Heart left ventricle (tissue), 16 donors: ENCODE measurements at regions not wholly inside any gene's neighbourhood (a gene's known extent, or its start where the extent isn't known, plus 50 kb on each side); places are given as distances from the start of the nearest gene placed in this dataset.

Experiments used
- ATAC-seq, 4 donors: fragments of 200-7000 bp; cut with Tn5 transposase; one replicate each; pipeline ENCODE4 v1.9.1; 2020 to 2022; ENCODE audit warnings: moderate library complexity in 4 of 4, mild to moderate bottlenecking in 3 of 4, moderate number of reproducible peaks in 1 of 4
- DNase-seq, 5 donors: peaks; one replicate each; pipeline ENCODE4 v3.0.0-alpha.2; 2020
- H3K27ac ChIP-seq, 12 donors: fragments of 200-600 bp; sonication (generic) in 4 of 12; one replicate each; pipeline versions ENCODE4 v1.5.0 to v1.8.0; 2016 to 2022; ENCODE audit warnings: mild to moderate bottlenecking in 2 of 12
- H3K27me3 ChIP-seq, 9 donors: fragments of 200-600 bp; sonication (generic) in 2 of 9; one replicate each; pipeline versions ENCODE4 v1.5.1 to v1.8.0; 2016 to 2022; ENCODE audit warnings: mild to moderate bottlenecking in 3 of 9
- H3K36me3 ChIP-seq, 9 donors: fragments of 200-600 bp; sonication (generic) in 2 of 9; one replicate each; pipeline versions ENCODE4 v1.5.0 to v1.8.0; 2018 to 2022; ENCODE audit warnings: mild to moderate bottlenecking in 2 of 9
- H3K4me1 ChIP-seq, 12 donors: fragments of 200-600 bp; sonication (generic) in 4 of 12; one replicate each; pipeline versions ENCODE4 v1.5.0 to v1.8.0; 2016 to 2022; ENCODE audit warnings: mild to moderate bottlenecking in 3 of 12
- H3K4me3 ChIP-seq, 12 donors: fragments of 200-600 bp; sonication (generic) in 4 of 12; one replicate each; pipeline versions ENCODE4 v1.5.0 to v1.8.0; 2017 to 2022; ENCODE audit warnings: mild to moderate bottlenecking in 9 of 12, moderate library complexity in 4 of 12
- H3K9me3 ChIP-seq, 12 donors: fragments of 200-600 bp; sonication (generic) in 4 of 12; one replicate each; pipeline versions ENCODE4 v1.5.0 to v1.8.0; 2016 to 2022; ENCODE audit warnings: mild to moderate bottlenecking in 1 of 12
- CTCF ChIP-seq, 12 donors: fragments of 200-600 bp; sonication (generic) in 4 of 12; IDR thresholded peaks; one replicate each; pipeline versions ENCODE4 v1.5.0 to v1.8.0; 2018 to 2022; ENCODE audit warnings: antibody characterized with exemption in 12 of 12, mild to moderate bottlenecking in 5 of 12
- POLR2A ChIP-seq, 2 donors: fragments of 450-650 bp; IDR thresholded peaks; one replicate each; pipeline ENCODE4 v1.6.1; 2017; ENCODE audit warnings: antibody characterized with exemption in 2 of 2, mild to moderate bottlenecking in 2 of 2, moderate library complexity in 2 of 2
- WGBS, 4 donors: extraction: QIAGEN DNeasy Blood & Tissue Kit in 2 of 4; methylation state at CpG; one replicate each; pipeline versions ENCODE4 v1.1.5 to v1.1.7; 2013 to 2018; 5-methylcytosine and 5-hydroxymethylcytosine counted together
- intact Hi-C, 10 donors: fragments of 100-400 bp; cut with DNase I; formaldehyde crosslinking; loops; one replicate each; pipeline versions ENCODE4 v1.11.1 to v1.14.2; 2022
- donor health status: ischemic (EF 13 %, LVEDD 7.1; RV severe dilation, severe dysfunction).
- donor health status: healthy with polysubstance abuse.
- donor health status: DM: no; HTN: yes; CAD: no.
- donor health status: DM: no; HTN: no; CAD: no.
- donor health status: ischemic (EF 25% LVEDD 6.9; RV normal size, moderate dysfunction).
- donor health status: ischemic (EF 25% LVEDD 5.7; RV mildly dilated, moderate dysfunction).
- donor health status: healthy.
- donor health status: DM: yes; HTN: yes; CAD: no.
- donor health status: ischemic (EF 35%, LVEDD 5.7; RV mildly dilated, moderate dysfunction).
- donor health status: nonischemic (EF 11% LVEDD 7.7; RV severe dilation, severe dysfunction).
- donor health status: DM: yes; HTN: yes; CAD: no.
- donor health status: PGD.
- donor health status: ischemic (EF 29% LVEDD 5.4; RV normal size, mild dysfunction).
- donor health status: nonischemic (EF 23%, LVEDD 6.1; RV moderate dilation, normal function).

- TF ChIP-seq CTCF (IDR thresholded peaks at IDR 0.05) (no peak), POLR2A (IDR thresholded peaks at IDR 0.05) (no peak)
- Histone ChIP-seq H3K4me1 (no peaks in the 10 kb centered on the region), H3K27ac (no peak overlapping the region), H3K4me3 (no peak overlapping the region), H3K27me3 (no peaks in the 10 kb centered on the region), H3K36me3 (no peaks in the 10 kb centered on the region), H3K9me3 (peaks cover 0 to 17% (median 0%) of the 10 kb centered on the region in 12 donors)
- no peak for DNase-seq
- ATAC-seq: no peak
- intact Hi-C loops: no loop called here
These were observed 265.4 kb downstream of the DTWD2 start for GRCh38 chr5:118723021-118723338.

- no peak for ATAC-seq
- intact Hi-C loops: no loop called here
- Histone ChIP-seq H3K36me3 (no peaks in the 10 kb centered on the region), H3K27ac (no peak overlapping the region), H3K9me3 (peaks cover 0 to 20% (median 0%) of the 10 kb centered on the region in 12 donors), H3K4me3 (no peak overlapping the region), H3K27me3 (no peaks in the 10 kb centered on the region), H3K4me1 (no peaks in the 10 kb centered on the region)
- WGBS, 4 donors: 79 to 93% (median 84%) methylated on average over 7 of the region's 7 CpGs
- TF ChIP-seq CTCF (IDR thresholded peaks at IDR 0.05) (no peak), POLR2A (IDR thresholded peaks at IDR 0.05) (no peak)
- DNase-seq: no peak
These were observed 266.0 kb downstream of the DTWD2 start for GRCh38 chr5:118722122-118723020.

GRCh38 chr5:118711727-118712126 is 276.6 kb downstream of the DTWD2 start:
- ATAC-seq: no peak

More at GRCh38 chr5:118711727-118712126, 276.6 kb downstream of the DTWD2 start:
- intact Hi-C loops: no loop called here
- H3K4me3 ChIP-seq: no peak overlapping the region
- no peaks in the 10 kb centered on the region for H3K27me3 ChIP-seq
- WGBS, 4 donors: 78 to 87% (median 83%) methylated on average over 1 of the region's 1 CpG
- H3K27ac ChIP-seq: no peak overlapping the region
- peaks cover 0 to 38% (median 5%) of the 10 kb centered on the region in 12 donors for H3K9me3 ChIP-seq
- H3K4me1 ChIP-seq: no peaks in the 10 kb centered on the region
- peak in 1 of 5 donors; percentile 8 for DNase-seq
- no peak for TF ChIP-seq CTCF (IDR thresholded peaks at IDR 0.05)
- no peak for TF ChIP-seq POLR2A (IDR thresholded peaks at IDR 0.05)
- H3K36me3 ChIP-seq: no peaks in the 10 kb centered on the region
